OCI-LY7 (cell line): ENCODE measurements at regions not wholly inside any gene's neighbourhood (a gene's known extent, or its start where the extent isn't known, plus 50 kb on each side); places are given as distances from the start of the nearest gene placed in this dataset.

Experiments used
- BruUV-seq: library from RNA; stranded (reverse); fragments of 400-500 nt; replicated peaks from 2 replicates; lab custom pipeline; 2021; lab: Mats Ljungman, UMichigan
- CTCF ChIA-PET: fragments of 300-600 bp; sonication (Branson Sonifier 250); formaldehyde crosslinking; loops from one replicate; lab custom pipeline; 2022; ENCODE audit warnings: antibody characterized with exemption; ENCODE audit not compliant: unreplicated experiment; lab: Charles Lee
- POLR2A ChIA-PET: fragments of 300-600 bp; sonication (Branson Sonifier 250); formaldehyde crosslinking; loops from one replicate; lab custom pipeline; 2022; ENCODE audit warnings: antibody characterized with exemption; lab: Charles Lee
- DNase-seq: peaks from one replicate; pipeline ENCODE4 v3.0.0-alpha.2; 2015; ENCODE audit warnings: low spot score
- H2AFZ ChIP-seq: fragments of 200-600 bp; sonication (generic), shearing (Covaris generic); 2 replicates; pipeline ENCODE4 v1.6.1; 2014; ENCODE audit warnings: mild to moderate bottlenecking, antibody characterized with exemption, low read length, moderate library complexity
- H3K27ac ChIP-seq: fragments of 200-600 bp; sonication (generic); 2 replicates; pipeline ENCODE4 v1.5.1; 2014; ENCODE audit warnings: mixed run types, low read depth, mild to moderate bottlenecking, moderate library complexity, low read length, inconsistent platforms; ENCODE audit not compliant: poor library complexity, severe bottlenecking
- H3K36me3 ChIP-seq: fragments of 200-600 bp; sonication (generic); 2 replicates; pipeline ENCODE4 v1.6.1; 2014; ENCODE audit warnings: mild to moderate bottlenecking, antibody characterized with exemption, low read length, moderate library complexity, mixed read lengths; ENCODE audit not compliant: insufficient read depth
- H3K4me1 ChIP-seq: fragments of 200-600 bp; sonication (generic); 2 replicates; pipeline ENCODE4 v1.5.1; 2014; ENCODE audit warnings: mild to moderate bottlenecking, low read length; ENCODE audit not compliant: insufficient read depth, poor library complexity, severe bottlenecking
- H3K4me2 ChIP-seq: fragments of 200-600 bp; sonication (generic); 2 replicates; pipeline ENCODE4 v1.6.1; 2014; ENCODE audit warnings: mild to moderate bottlenecking, low read length
- H3K4me3 ChIP-seq: fragments of 200-600 bp; sonication (generic); 2 replicates; pipeline ENCODE4 v1.5.1; 2014; ENCODE audit warnings: mild to moderate bottlenecking, low read depth, low read length; ENCODE audit not compliant: poor library complexity, severe bottlenecking
- H3K79me2 ChIP-seq: fragments of 200-600 bp; sonication (generic); 2 replicates; pipeline ENCODE4 v1.6.1; 2016; ENCODE audit warnings: low read depth, mild to moderate bottlenecking, low read length, moderate library complexity, mixed read lengths; ENCODE audit not compliant: insufficient read depth
- H3K9me2 ChIP-seq: fragments of 200-600 bp; sonication (generic); 2 replicates; pipeline ENCODE4 v1.6.1; 2016; ENCODE audit warnings: mild to moderate bottlenecking, low read length, mixed read lengths; ENCODE audit not compliant: insufficient read depth
- H3K9me3 ChIP-seq: fragments of 200-600 bp; sonication (generic); 2 replicates; pipeline ENCODE4 v1.6.1; 2014; ENCODE audit warnings: mild to moderate bottlenecking, mixed run types, low read length, mixed read lengths
- H4K20me1 ChIP-seq: fragments of 200-600 bp; sonication (generic); 2 replicates; pipeline ENCODE4 v1.6.1; 2014; ENCODE audit warnings: mild to moderate bottlenecking, antibody characterized with exemption, low read length, moderate library complexity, mixed read lengths; ENCODE audit not compliant: insufficient read depth
- CTCF ChIP-seq: fragments of 200-600 bp; sonication (generic); conservative IDR thresholded peaks from 2 replicates; pipeline ENCODE4 v1.5.1; 2014; ENCODE audit warnings: mild to moderate bottlenecking, antibody characterized with exemption, low read length, moderate library complexity, mixed read lengths
- EZH2phosphoT487 ChIP-seq: fragments of 200-600 bp; sonication (generic); IDR thresholded peaks from 2 replicates; pipeline ENCODE4 v1.6.1; 2018; ENCODE audit warnings: low read depth, borderline replicate concordance, mild to moderate bottlenecking, mixed run types, antibody characterized with exemption, low read length, moderate library complexity, mixed read lengths
- intact Hi-C: fragments of 100-400 bp; cut with micrococcal nuclease; formaldehyde crosslinking; loops from one replicate; pipeline ENCODE4 v1.10.0; 2022; ENCODE audit not compliant: unreplicated experiment

GRCh38 chr3:106336619-106337018 lies 467.8 kb upstream of the CBLB start:
- Histone ChIP-seq H3K36me3 (no peaks in the 10 kb centered on the region), H3K4me3 (no peak overlapping the region), H4K20me1 (no peaks in the 10 kb centered on the region), H3K79me2 (no peaks in the 10 kb centered on the region), H3K4me2 (no peak overlapping the region), H2AFZ (no peak overlapping the region), H3K27ac (no peak overlapping the region), H3K4me1 (no peaks in the 10 kb centered on the region), H3K9me3 (no peaks in the 10 kb centered on the region), H3K9me2 (0 out of 2 replicates have a peak, but pooled peaks cover 5% of the 10 kb centered on the region)
- POLR2A ChIA-PET, result interaction anchor here (0.6 to 0.8 kb wide), 3 partner anchors 13 to 42 kb away, joined by 3 read pairs; no protein-coding TSS in a partner anchor
- CTCF ChIA-PET, result no interaction called here
- TF ChIP-seq CTCF (no peak), EZH2phosphoT487 (no peak)
- intact Hi-C loops, result no loop called here
- no TSS peak for BruUV-seq
- no peak for DNase-seq

GRCh38 chr3:106337116-106337515 lies 468.3 kb upstream of the CBLB start:
- no peaks in the 10 kb centered on the region for H3K79me2 ChIP-seq
- intact Hi-C loops, result no loop called here
- DNase-seq, result no peak
- H3K4me3 ChIP-seq, result no peak overlapping the region
- no peaks in the 10 kb centered on the region for H4K20me1 ChIP-seq
- no peaks in the 10 kb centered on the region for H3K9me3 ChIP-seq
- BruUV-seq, result no TSS peak
- ChIA-PET CTCF (no interaction called here), POLR2A (interaction anchor here (0.7 kb wide), 1 partner anchor 25 kb away, joined by 3 read pairs; no protein-coding TSS in a partner anchor)
- H3K9me2 ChIP-seq, result 0 out of 2 replicates have a peak, but pooled peaks cover under 1% of the 10 kb centered on the region
- no peak overlapping the region for H3K4me2 ChIP-seq
- no peaks in the 10 kb centered on the region for H3K36me3 ChIP-seq
- H3K4me1 ChIP-seq, result no peaks in the 10 kb centered on the region
- H2AFZ ChIP-seq, result no peak overlapping the region
- no peak overlapping the region for H3K27ac ChIP-seq
- TF ChIP-seq EZH2phosphoT487, result no peak
- TF ChIP-seq CTCF, result no peak

GRCh38 chr3:106338582-106339214 lies 469.9 kb upstream of the CBLB start:
- H2AFZ ChIP-seq, result no peak overlapping the region
- H3K4me3 ChIP-seq, result no peak overlapping the region
- no peaks in the 10 kb centered on the region for H3K36me3 ChIP-seq
- no TSS peak for BruUV-seq
- TF ChIP-seq EZH2phosphoT487 (no peak), CTCF (no peak)
- H3K9me2 ChIP-seq, result no peaks in the 10 kb centered on the region
- H4K20me1 ChIP-seq, result no peaks in the 10 kb centered on the region
- ChIA-PET CTCF (no interaction called here), POLR2A (interaction anchor here (1.5 kb wide), 1 partner anchor 9 kb away, joined by 3 read pairs; no protein-coding TSS in a partner anchor)
- no peak overlapping the region for H3K4me2 ChIP-seq
- intact Hi-C loops, result no loop called here
- no peaks in the 10 kb centered on the region for H3K4me1 ChIP-seq
- no peaks in the 10 kb centered on the region for H3K9me3 ChIP-seq
- no peak overlapping the region for H3K27ac ChIP-seq
- H3K79me2 ChIP-seq, result no peaks in the 10 kb centered on the region
- no peak for DNase-seq
